Activated T-helper 1 cell treated with anti-CD3 and anti-CD28 coated beads, Interleukin-12 subunit alpha, Interleukin-12 subunit beta, Interleukin-2, Interleukin-4 antibody, amounts not matched to agents 30 ng/mL and 10 ng/mL and 1 ng/mL, durations not matched to agents 14 hours and 24 hours and 36 hours (primary cell): ENCODE measurements at regions not wholly inside any gene's neighbourhood (a gene's known extent, or its start where the extent isn't known, plus 50 kb on each side); places are given as distances from the start of the nearest gene placed in this dataset.

Experiments used
- DNase-seq: peaks from one replicate; pipeline ENCODE4 v3.0.0; 2021; ENCODE audit warnings: low spot score
- H3K27ac Mint-ChIP-seq: one replicate; pipeline ENCODE4 v1.8.0; 2021; ENCODE audit warnings: mild to moderate bottlenecking, mixed read lengths
- H3K27me3 Mint-ChIP-seq: one replicate; pipeline ENCODE4 v1.8.0; 2022; ENCODE audit warnings: mild to moderate bottlenecking, moderate library complexity, mixed read lengths; ENCODE audit not compliant: insufficient read depth
- H3K36me3 Mint-ChIP-seq: one replicate; pipeline ENCODE4 v1.8.0; 2021; ENCODE audit warnings: low read depth, mixed read lengths
- H3K4me1 Mint-ChIP-seq: one replicate; pipeline ENCODE4 v1.8.0; 2021; ENCODE audit warnings: low read depth, mixed read lengths
- H3K4me3 Mint-ChIP-seq: one replicate; pipeline ENCODE4 v1.8.0; 2021; ENCODE audit warnings: mild to moderate bottlenecking, moderate library complexity, mixed read lengths
- H3K9me3 Mint-ChIP-seq: one replicate; pipeline ENCODE4 v1.8.0; 2021; ENCODE audit warnings: mixed read lengths
- intact Hi-C: fragments of 100-400 bp; cut with micrococcal nuclease; formaldehyde crosslinking; loops from one replicate; pipeline ENCODE4 v1.15.1; 2024

- Mint-ChIP-seq H3K27ac (no peak overlapping the region), H3K4me1 (no peaks in the 10 kb centered on the region), H3K36me3 (no peaks in the 10 kb centered on the region), H3K27me3 (peaks cover 18% of the 10 kb centered on the region), H3K4me3 (no peak overlapping the region), H3K9me3 (no peaks in the 10 kb centered on the region)
- intact Hi-C loops: no loop called here
- DNase-seq: no peak
These were observed 95.2 kb upstream of the RPS6KA3 start for GRCh38 chrX:20361890-20362262.

GRCh38 chrX:20361081-20361889, 94.6 kb upstream of the RPS6KA3 start:
- intact Hi-C loops: no loop called here
- Mint-ChIP-seq H3K9me3 (no peaks in the 10 kb centered on the region), H3K4me3 (no peak overlapping the region), H3K27me3 (peaks cover 18% of the 10 kb centered on the region), H3K4me1 (no peaks in the 10 kb centered on the region), H3K27ac (no peak overlapping the region), H3K36me3 (no peaks in the 10 kb centered on the region)
- no peak for DNase-seq

DNA sequence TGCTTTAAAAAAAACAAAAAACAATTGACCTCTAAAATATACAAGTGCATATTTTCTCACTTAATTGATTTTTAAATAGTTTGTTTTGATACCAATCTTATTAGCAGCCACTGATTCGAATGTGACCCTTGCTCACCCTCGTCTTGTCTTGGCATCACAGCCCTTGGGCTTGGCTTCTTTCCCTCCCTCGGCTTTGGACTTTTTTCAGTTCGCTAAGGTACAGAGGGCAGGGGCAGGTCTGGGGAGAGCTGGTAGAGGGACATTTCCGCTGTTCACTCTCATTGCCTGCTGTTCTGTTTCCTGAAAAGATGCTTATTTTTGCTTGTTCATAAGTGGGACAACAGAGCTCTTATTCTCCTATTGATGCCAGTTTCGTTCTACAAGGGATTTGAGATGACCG, 88.5 kb upstream of the RPS6KA3 start:
- Mint-ChIP-seq H3K27ac (no peak overlapping the region), H3K4me1 (peaks cover 5% of the 10 kb centered on the region), H3K9me3 (no peaks in the 10 kb centered on the region), H3K27me3 (peaks cover 6% of the 10 kb centered on the region), H3K36me3 (peaks cover 2% of the 10 kb centered on the region), H3K4me3 (no peak overlapping the region)
- intact Hi-C loops: loop anchor here (2.0 to 10.0 kb wide), 3 partner anchors 24 to 160 kb away; no protein-coding TSS in a partner anchor
- DNase-seq: no peak

- Mint-ChIP-seq H3K27me3 (peaks cover 6% of the 10 kb centered on the region), H3K4me1 (peaks cover 5% of the 10 kb centered on the region)
- intact Hi-C loops: loop anchor here (2.0 to 10.0 kb wide), 3 partner anchors 24 to 160 kb away; no protein-coding TSS in a partner anchor
These were observed 87.8 kb upstream of the RPS6KA3 start for GRCh38 chrX:20354505-20354904.

DNA sequence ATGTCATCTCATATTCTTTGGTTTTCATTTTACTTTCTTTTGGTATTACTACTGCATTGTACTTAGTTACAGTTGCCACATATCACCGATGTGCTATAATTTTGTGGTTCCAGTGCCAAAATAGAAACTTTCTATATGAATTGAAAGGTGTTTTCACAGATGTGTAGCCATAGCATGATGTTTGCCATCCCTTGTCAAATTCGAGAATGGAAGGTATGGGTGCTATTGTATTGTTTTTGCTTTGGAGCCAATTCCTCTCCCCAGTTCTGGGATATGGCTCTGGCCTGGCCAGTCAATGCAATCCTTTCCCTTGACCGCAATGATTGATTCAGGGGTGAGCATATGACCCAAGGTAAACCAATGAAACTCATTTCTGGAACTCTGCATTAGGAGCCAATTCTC, 86.2 kb upstream of the RPS6KA3 start:
- Mint-ChIP-seq H3K27ac (no peak overlapping the region), H3K27me3 (peaks cover 3% of the 10 kb centered on the region), H3K9me3 (no peaks in the 10 kb centered on the region), H3K4me3 (no peak overlapping the region), H3K36me3 (peaks cover 2% of the 10 kb centered on the region), H3K4me1 (peaks cover 5% of the 10 kb centered on the region)
- DNase-seq: no peak
- intact Hi-C loops: loop anchor here (10.0 kb wide), 1 partner anchor 162 kb away; no protein-coding TSS in a partner anchor

More at GRCh38 chrX:20354505-20354904, 87.8 kb upstream of the RPS6KA3 start:
- Mint-ChIP-seq H3K27ac (no peak overlapping the region), H3K9me3 (no peaks in the 10 kb centered on the region), H3K36me3 (peaks cover 2% of the 10 kb centered on the region), H3K4me3 (no peak overlapping the region)
- DNase-seq: no peak

DNA sequence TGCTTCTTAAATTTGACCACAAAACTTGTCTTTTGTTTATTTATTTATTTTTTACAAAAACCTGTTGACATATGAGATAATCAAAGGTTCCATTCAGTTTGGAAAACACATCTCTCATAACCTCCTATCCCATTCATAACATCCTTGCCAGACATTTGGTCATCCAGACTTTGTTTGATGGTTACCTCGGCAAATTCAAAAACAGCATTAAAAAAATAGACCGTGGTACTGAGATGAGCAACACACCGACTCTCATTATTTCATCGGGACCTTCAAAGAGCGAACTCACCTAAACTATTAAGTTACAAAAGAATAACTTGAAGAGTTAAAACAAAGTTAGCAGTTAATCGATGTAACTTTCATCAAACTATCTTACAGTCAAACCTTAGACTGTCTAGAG, 85.8 kb upstream of the RPS6KA3 start:
- intact Hi-C loops: loop anchor here (10.0 kb wide), 1 partner anchor 162 kb away; no protein-coding TSS in a partner anchor
- Mint-ChIP-seq H3K27me3 (peaks cover 2% of the 10 kb centered on the region), H3K27ac (no peak overlapping the region), H3K4me3 (no peak overlapping the region), H3K4me1 (peaks cover 5% of the 10 kb centered on the region), H3K36me3 (peaks cover 2% of the 10 kb centered on the region), H3K9me3 (no peaks in the 10 kb centered on the region)
- DNase-seq: no peak

GRCh38 chrX:20350596-20350995, 83.9 kb upstream of the RPS6KA3 start:
- H3K4me1 Mint-ChIP-seq: peaks cover 5% of the 10 kb centered on the region

DNA sequence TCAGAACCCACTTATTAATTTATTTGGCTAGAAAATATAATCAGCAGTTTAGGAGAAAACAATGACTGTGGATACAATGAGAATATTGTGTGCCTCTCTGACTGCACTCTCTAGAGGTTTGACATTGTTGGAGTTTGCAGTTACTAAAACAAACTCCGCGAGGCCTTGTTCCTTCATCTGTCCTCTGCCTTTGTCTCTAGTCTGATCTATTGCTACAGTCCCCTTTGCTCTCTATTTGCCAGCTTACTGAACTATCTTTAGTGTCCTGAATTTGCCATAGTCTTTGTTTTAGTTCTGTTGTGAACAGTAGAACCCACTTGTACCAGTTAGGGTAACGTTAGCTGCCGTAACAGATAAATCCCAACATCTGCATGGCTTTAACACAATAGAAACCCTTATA, 81.4 kb upstream of the RPS6KA3 start:
- Mint-ChIP-seq H3K4me3 (no peak overlapping the region), H3K36me3 (peaks cover 4% of the 10 kb centered on the region), H3K4me1 (peaks cover 5% of the 10 kb centered on the region), H3K27me3 (peaks cover 2% of the 10 kb centered on the region), H3K27ac (no peak overlapping the region), H3K9me3 (peaks cover 6% of the 10 kb centered on the region)
- intact Hi-C loops: no loop called here
- DNase-seq: no peak

More at GRCh38 chrX:20350596-20350995, 83.9 kb upstream of the RPS6KA3 start:
- no peak for DNase-seq
- H3K27me3 Mint-ChIP-seq: peaks cover 2% of the 10 kb centered on the region
- H3K9me3 Mint-ChIP-seq: no peaks in the 10 kb centered on the region
- intact Hi-C loops: loop anchor here (10.0 kb wide), 1 partner anchor 164 kb away; no protein-coding TSS in a partner anchor
- no peak overlapping the region for H3K4me3 Mint-ChIP-seq
- peaks cover 2% of the 10 kb centered on the region for H3K36me3 Mint-ChIP-seq
- no peak overlapping the region for H3K27ac Mint-ChIP-seq

DNA sequence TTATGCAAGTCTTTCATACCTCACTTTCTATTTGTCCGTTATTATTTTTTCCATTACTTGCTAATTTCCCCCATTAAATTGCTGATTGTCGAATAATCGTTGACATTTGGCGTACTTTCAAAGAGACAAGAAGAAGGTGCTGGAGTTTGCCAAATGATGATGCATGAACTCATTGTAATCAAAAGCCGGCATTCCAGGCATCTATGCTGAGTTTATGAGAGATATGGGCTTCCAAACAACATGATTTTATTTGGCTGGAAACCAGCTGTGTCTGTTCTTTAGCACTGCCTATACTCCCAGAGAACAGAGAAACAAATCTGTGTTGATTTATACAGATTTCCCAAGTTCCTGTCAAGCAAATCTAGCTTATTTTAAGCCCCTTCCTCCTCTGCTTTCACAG, 80.8 kb upstream of the RPS6KA3 start:
- Mint-ChIP-seq H3K4me3 (no peak overlapping the region), H3K4me1 (peaks cover 2% of the 10 kb centered on the region), H3K27me3 (peaks cover 2% of the 10 kb centered on the region), H3K36me3 (peaks cover 4% of the 10 kb centered on the region), H3K27ac (no peak overlapping the region), H3K9me3 (peaks cover 6% of the 10 kb centered on the region)
- no peak for DNase-seq
- intact Hi-C loops: no loop called here

DNA sequence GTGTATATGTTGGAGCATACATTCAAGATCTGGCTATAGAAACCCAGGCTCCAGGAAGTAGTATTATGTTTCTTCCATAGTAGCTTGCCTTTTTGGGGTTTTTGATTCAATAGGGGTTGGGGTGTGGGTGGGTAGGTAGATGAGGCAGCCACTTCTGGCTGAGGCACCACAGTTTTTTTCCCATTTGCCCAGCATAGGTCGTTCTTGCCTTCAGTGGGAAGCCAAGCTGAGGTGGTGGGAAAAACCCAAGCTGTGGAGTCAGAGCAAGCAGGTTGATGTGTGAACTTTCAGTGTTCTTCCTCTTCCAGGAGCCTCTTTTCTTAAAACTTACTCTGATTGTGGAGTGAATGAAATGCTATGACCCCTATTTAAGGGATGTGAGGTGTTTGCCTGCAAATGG, 67.0 kb upstream of the RPS6KA3 start:
- H3K4me3 Mint-ChIP-seq: no peak overlapping the region
- H3K36me3 Mint-ChIP-seq: no peaks in the 10 kb centered on the region
- intact Hi-C loops: loop anchor here (2.0 to 5.0 kb wide), 3 partner anchors 49 to 184 kb away; partner anchors contain the start of gene RPS6KA3
- H3K27ac Mint-ChIP-seq: no peak overlapping the region
- H3K9me3 Mint-ChIP-seq: peaks cover 3% of the 10 kb centered on the region
- no peaks in the 10 kb centered on the region for H3K27me3 Mint-ChIP-seq
- DNase-seq: no peak
- peaks cover 14% of the 10 kb centered on the region for H3K4me1 Mint-ChIP-seq

- no peak for DNase-seq
- intact Hi-C loops: loop anchor here (5.0 kb wide), 1 partner anchor 187 kb away; no protein-coding TSS in a partner anchor
- Mint-ChIP-seq H3K27ac (no peak overlapping the region), H3K36me3 (no peaks in the 10 kb centered on the region), H3K4me3 (no peak overlapping the region), H3K4me1 (peaks cover 14% of the 10 kb centered on the region), H3K9me3 (peaks cover 3% of the 10 kb centered on the region), H3K27me3 (no peaks in the 10 kb centered on the region)
These were observed 63.8 kb upstream of the RPS6KA3 start for GRCh38 chrX:20330545-20330944.

DNA sequence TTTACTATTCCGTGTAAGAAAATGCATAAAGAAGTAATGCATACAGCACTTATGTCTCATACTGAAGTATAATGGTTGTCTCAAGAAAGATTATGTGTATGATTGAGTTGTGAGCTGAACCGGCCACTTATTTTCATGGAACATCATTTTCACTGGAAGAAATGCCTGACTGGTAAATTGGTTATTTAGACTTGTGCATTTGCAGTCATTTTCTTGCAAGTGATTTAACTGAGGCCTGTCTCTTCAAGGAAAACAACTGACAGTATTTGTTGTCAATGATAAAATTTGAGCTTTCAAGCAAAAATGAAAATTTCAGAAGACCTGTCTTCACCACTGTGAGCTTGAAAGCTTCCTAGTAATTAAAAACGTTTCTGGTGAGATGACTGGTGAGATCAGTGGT, 62.7 kb upstream of the RPS6KA3 start:
- Mint-ChIP-seq H3K36me3 (no peaks in the 10 kb centered on the region), H3K27me3 (peaks cover 3% of the 10 kb centered on the region), H3K27ac (no peak overlapping the region), H3K4me3 (no peak overlapping the region), H3K4me1 (peaks cover 8% of the 10 kb centered on the region), H3K9me3 (peaks cover 3% of the 10 kb centered on the region)
- intact Hi-C loops: no loop called here
- DNase-seq: no peak

DNA sequence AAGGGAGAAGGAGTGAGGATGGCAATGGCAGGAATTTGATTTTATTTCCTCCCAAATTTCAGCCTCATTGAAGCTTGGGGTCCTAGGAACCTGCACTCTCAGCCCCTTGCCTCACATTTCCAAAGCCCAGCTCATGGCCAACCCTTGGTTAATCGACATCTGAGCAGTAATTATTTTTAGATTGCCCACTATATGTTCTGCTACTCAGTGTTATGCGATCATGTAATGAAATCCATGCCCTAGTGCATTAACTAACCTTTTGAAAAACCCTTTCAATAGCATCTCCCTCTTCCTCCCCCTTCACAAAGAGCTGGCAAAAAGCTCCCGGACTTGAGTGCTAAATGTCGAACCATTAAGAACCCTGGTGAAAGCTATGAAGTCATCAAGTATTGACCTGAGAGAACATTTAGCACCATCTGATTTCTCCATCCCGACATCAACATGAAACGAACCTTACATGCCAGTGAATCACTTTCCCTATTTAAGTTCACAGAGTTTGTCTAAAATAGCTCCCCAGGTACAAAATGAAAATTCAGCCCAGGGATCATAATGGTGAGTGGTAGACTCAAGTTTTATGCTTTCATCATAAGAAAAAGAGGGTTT, 59.2 kb upstream of the RPS6KA3 start:
- no peaks in the 10 kb centered on the region for H3K9me3 Mint-ChIP-seq

More for the DNA sequence above, 59.2 kb upstream of the RPS6KA3 start:
- H3K27ac Mint-ChIP-seq: no peak overlapping the region
- no peak overlapping the region for H3K4me3 Mint-ChIP-seq
- no peaks in the 10 kb centered on the region for H3K36me3 Mint-ChIP-seq
- peaks cover 9% of the 10 kb centered on the region for H3K4me1 Mint-ChIP-seq
- DNase-seq: no peak
- intact Hi-C loops: no loop called here
- peaks cover 3% of the 10 kb centered on the region for H3K27me3 Mint-ChIP-seq
